ENCODE measurements at regions not wholly inside any gene's neighbourhood (a gene's known extent, or its start where the extent isn't known, plus 50 kb on each side); places are given as distances from the start of the nearest gene placed in this dataset.
"Not testable (repeated sequence)": the region's sequence is repeated elsewhere in the genome, so short reads cannot be mapped to it uniquely, and the experiment has no call there.

GRCh38 chr1:157262891-157263290 lies 124.7 kb upstream of the ETV3 start (continued):
- TF ChIP-seq CREB5 (CRISPR knock-in tag; IDR thresholded peaks at IDR 0.05; ENCODE audit: low read depth) (no peak), ZFP3 (CRISPR knock-in tag; IDR thresholded peaks at IDR 0.05) (no peak), TSHZ2 (CRISPR knock-in tag; IDR thresholded peaks at IDR 0.05) (no peak), TCF4 (CRISPR knock-in tag; IDR thresholded peaks at IDR 0.05; ENCODE audit: borderline replicate concordance) (no peak)

- TF ChIP-seq ZC3H10 (CRISPR knock-in tag; IDR thresholded peaks at IDR 0.05) (no peak), ZNF565 (CRISPR knock-in tag; conservative IDR thresholded peaks at IDR 0.05; ENCODE audit: low read depth) (no peak), ZNF8 (CRISPR knock-in tag; IDR thresholded peaks at IDR 0.05) (no peak), ISL1 (CRISPR knock-in tag; IDR thresholded peaks at IDR 0.05) (no peak), PPARA (CRISPR knock-in tag; IDR thresholded peaks at IDR 0.05; ENCODE audit: borderline replicate concordance) (no peak), SNAI2 (CRISPR knock-in tag; IDR thresholded peaks at IDR 0.05) (no peak), ZFP3 (CRISPR knock-in tag; IDR thresholded peaks at IDR 0.05) (no peak), TOX (CRISPR knock-in tag; IDR thresholded peaks at IDR 0.05; ENCODE audit: borderline replicate concordance) (no peak), RARB (CRISPR knock-in tag; IDR thresholded peaks at IDR 0.05) (no peak), OSR1 (CRISPR knock-in tag; IDR thresholded peaks at IDR 0.05) (no peak), GLIS3 (CRISPR knock-in tag; IDR thresholded peaks at IDR 0.05) (no peak), CREB5 (CRISPR knock-in tag; IDR thresholded peaks at IDR 0.05; ENCODE audit: low read depth) (no peak), POU6F1 (CRISPR knock-in tag; IDR thresholded peaks at IDR 0.05; ENCODE audit: borderline replicate concordance, low read depth) (no peak), PATZ1 (CRISPR knock-in tag; IDR thresholded peaks at IDR 0.05; ENCODE audit: borderline replicate concordance) (no peak), ESRRG (CRISPR knock-in tag; IDR thresholded peaks at IDR 0.05) (no peak), BACH2 (CRISPR knock-in tag; IDR thresholded peaks at IDR 0.05; ENCODE audit: borderline replicate concordance) (no peak), CSRNP3 (CRISPR knock-in tag; IDR thresholded peaks at IDR 0.05) (no peak), CSDC2 (CRISPR knock-in tag; IDR thresholded peaks at IDR 0.05) (no peak), ZNF70 (CRISPR knock-in tag; IDR thresholded peaks at IDR 0.05) (no peak)
Observed at GRCh38 chr1:157262422-157262821, 124.2 kb upstream of the ETV3 start.

GRCh38 chr1:157255891-157256290 lies 117.7 kb upstream of the ETV3 start:
- not testable (repeated sequence) for ATAC-seq

More at GRCh38 chr1:157262422-157262821, 124.2 kb upstream of the ETV3 start:
- ATAC-seq = no peak

- ATAC-seq = not testable (repeated sequence)
Observed at GRCh38 chr1:157254183-157254582, 116.0 kb upstream of the ETV3 start.

All from SK-N-SH treated with all-trans-retinoic acid at 6 μM for 48 hours (cell line).